ENCODE measurements at regions not wholly inside any gene's neighbourhood (a gene's known extent, or its start where the extent isn't known, plus 50 kb on each side); places are given as distances from the start of the nearest gene placed in this dataset.

DNA sequence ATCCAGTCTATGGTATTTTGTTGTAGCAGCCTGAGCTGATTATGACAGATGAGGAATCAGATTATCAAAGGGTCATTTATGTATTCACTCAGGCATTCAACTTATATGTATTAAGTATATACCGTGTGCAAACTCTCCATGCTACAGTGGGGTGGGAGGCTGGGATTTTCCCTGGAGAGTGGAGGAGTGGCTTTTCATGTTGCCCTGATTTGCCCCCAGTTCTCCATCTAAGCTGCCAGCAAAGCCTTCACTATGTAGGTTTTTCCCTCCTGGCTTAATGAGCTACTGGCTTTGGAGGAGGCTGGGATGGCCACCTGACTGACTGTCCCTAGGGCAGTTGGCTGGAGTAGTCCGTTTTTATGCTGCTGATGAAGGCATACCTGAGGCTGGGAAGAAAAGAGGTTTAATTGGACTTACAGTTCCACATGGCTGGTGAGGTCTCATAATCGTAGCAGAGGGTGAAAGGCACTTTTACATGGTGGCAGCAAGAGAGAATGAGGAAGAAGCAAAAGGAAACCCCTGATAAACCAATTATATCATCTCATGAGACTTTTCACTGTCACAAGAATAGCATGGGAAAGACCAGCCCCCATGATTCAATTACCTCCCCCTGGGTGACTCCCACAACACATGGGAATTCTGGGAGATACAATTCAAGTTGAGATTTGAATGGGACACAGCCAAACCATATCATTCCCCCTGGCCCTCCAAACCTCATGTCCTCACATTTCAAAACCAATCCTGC is 253.9 kb downstream of the RPLP1 start:
- TF ChIP-seq, protein P1, sequence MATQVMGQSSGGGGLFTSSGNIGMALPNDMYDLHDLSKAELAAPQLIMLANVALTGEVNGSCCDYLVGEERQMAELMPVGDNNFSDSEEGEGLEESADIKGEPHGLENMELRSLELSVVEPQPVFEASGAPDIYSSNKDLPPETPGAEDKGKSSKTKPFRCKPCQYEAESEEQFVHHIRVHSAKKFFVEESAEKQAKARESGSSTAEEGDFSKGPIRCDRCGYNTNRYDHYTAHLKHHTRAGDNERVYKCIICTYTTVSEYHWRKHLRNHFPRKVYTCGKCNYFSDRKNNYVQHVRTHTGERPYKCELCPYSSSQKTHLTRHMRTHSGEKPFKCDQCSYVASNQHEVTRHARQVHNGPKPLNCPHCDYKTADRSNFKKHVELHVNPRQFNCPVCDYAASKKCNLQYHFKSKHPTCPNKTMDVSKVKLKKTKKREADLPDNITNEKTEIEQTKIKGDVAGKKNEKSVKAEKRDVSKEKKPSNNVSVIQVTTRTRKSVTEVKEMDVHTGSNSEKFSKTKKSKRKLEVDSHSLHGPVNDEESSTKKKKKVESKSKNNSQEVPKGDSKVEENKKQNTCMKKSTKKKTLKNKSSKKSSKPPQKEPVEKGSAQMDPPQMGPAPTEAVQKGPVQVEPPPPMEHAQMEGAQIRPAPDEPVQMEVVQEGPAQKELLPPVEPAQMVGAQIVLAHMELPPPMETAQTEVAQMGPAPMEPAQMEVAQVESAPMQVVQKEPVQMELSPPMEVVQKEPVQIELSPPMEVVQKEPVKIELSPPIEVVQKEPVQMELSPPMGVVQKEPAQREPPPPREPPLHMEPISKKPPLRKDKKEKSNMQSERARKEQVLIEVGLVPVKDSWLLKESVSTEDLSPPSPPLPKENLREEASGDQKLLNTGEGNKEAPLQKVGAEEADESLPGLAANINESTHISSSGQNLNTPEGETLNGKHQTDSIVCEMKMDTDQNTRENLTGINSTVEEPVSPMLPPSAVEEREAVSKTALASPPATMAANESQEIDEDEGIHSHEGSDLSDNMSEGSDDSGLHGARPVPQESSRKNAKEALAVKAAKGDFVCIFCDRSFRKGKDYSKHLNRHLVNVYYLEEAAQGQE (IDR thresholded peaks at IDR 0.05; ENCODE audit: low read depth), result no peak
- no peak for TF ChIP-seq TAF1 (IDR thresholded peaks at IDR 0.05; ENCODE audit: low read depth)
- TF ChIP-seq RAD21 (IDR thresholded peaks at IDR 0.05; ENCODE audit: low read depth), result no peak
- TF ChIP-seq, protein P2, sequence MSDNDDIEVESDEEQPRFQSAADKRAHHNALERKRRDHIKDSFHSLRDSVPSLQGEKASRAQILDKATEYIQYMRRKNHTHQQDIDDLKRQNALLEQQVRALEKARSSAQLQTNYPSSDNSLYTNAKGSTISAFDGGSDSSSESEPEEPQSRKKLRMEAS (IDR thresholded peaks at IDR 0.05), result no peak
- TF ChIP-seq, protein P3, sequence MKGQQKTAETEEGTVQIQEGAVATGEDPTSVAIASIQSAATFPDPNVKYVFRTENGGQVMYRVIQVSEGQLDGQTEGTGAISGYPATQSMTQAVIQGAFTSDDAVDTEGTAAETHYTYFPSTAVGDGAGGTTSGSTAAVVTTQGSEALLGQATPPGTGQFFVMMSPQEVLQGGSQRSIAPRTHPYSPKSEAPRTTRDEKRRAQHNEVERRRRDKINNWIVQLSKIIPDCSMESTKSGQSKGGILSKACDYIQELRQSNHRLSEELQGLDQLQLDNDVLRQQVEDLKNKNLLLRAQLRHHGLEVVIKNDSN (IDR thresholded peaks at IDR 0.05), result no peak
- TF ChIP-seq TEAD4 (IDR thresholded peaks at IDR 0.05), result no peak
- TF ChIP-seq TCF12 (IDR thresholded peaks at IDR 0.05; ENCODE audit: low read depth), result no peak
- TF ChIP-seq FOXM1 (IDR thresholded peaks at IDR 0.05; ENCODE audit: borderline replicate concordance, low read depth), result no peak
- no peak for TF ChIP-seq EP300 (IDR thresholded peaks at IDR 0.05; ENCODE audit: borderline replicate concordance)
- TF ChIP-seq YY1 (IDR thresholded peaks at IDR 0.05; ENCODE audit: low read depth), result no peak
- TF ChIP-seq EGR1 (IDR thresholded peaks at IDR 0.05), result no peak
- TF ChIP-seq CEBPB (IDR thresholded peaks at IDR 0.05), result no peak
- no peak for TF ChIP-seq ZBTB7A (IDR thresholded peaks at IDR 0.05; ENCODE audit: low read depth)
- no peak for TF ChIP-seq NFIC (IDR thresholded peaks at IDR 0.05)

All from Ishikawa (cell line).